Progenitor cell of endocrine pancreas (in vitro differentiated cells): ENCODE measurements at regions not wholly inside any gene's neighbourhood (a gene's known extent, or its start where the extent isn't known, plus 50 kb on each side); places are given as distances from the start of the nearest gene placed in this dataset.
"Not testable (repeated sequence)": the region's sequence is repeated elsewhere in the genome, so short reads cannot be mapped to it uniquely, and the experiment has no call there.

Source experiments
- DNase-seq: peaks from one replicate; pipeline ENCODE4 v3.0.0; 2021; ENCODE audit warnings: low spot score; ENCODE audit not compliant: unreplicated experiment
- H3K27ac Mint-ChIP-seq: 2 replicates; pipeline ENCODE4 v1.8.0; 2021; ENCODE audit warnings: mild to moderate bottlenecking, moderate library complexity, mixed read lengths
- H3K27me3 Mint-ChIP-seq: 2 replicates; pipeline ENCODE4 v1.8.0; 2021; ENCODE audit warnings: mixed read lengths
- H3K36me3 Mint-ChIP-seq: 2 replicates; pipeline ENCODE4 v1.8.0; 2022; ENCODE audit warnings: mixed read lengths; ENCODE audit not compliant: insufficient read depth
- H3K4me1 Mint-ChIP-seq: 2 replicates; pipeline ENCODE4 v1.8.0; 2021; ENCODE audit warnings: low read depth, mixed read lengths
- H3K4me3 Mint-ChIP-seq: 2 replicates; pipeline ENCODE4 v1.8.0; 2021; ENCODE audit warnings: low read depth, mild to moderate bottlenecking, moderate library complexity, mixed read lengths
- H3K9me3 Mint-ChIP-seq: 2 replicates; pipeline ENCODE4 v1.8.0; 2021; ENCODE audit warnings: low read depth, mixed read lengths
- TF ChIP-seq, protein P1 (sequence below): fragments of 200-600 bp; sonication (generic); IDR thresholded peaks from one replicate; pipeline ENCODE4 v1.5.0; 2021; ENCODE audit warnings: antibody characterized with exemption, mild to moderate bottlenecking; ENCODE audit not compliant: unreplicated experiment

DNA sequence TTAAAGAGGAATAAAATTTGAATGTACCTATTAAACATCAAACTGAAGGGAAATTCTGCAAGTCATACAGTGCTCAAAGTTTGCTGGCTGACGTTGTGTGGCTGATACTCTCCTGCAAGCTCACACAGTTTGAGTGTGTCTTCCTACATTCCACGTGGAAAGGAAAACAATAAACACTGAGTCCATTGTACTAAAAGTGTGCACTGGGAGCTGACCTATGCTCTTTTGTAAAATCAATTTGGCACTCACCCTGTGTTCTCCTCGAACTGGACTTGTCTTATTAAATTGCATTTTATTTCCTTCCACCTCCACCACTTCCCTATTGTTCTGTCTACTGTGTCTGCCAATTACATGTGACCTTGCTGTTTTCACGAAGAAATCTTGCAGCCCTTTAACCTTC, 458.0 kb downstream of the CPS1 start:
- no peak overlapping the region for H3K4me3 Mint-ChIP-seq
- no peak for DNase-seq
- TF ChIP-seq, protein P1, sequence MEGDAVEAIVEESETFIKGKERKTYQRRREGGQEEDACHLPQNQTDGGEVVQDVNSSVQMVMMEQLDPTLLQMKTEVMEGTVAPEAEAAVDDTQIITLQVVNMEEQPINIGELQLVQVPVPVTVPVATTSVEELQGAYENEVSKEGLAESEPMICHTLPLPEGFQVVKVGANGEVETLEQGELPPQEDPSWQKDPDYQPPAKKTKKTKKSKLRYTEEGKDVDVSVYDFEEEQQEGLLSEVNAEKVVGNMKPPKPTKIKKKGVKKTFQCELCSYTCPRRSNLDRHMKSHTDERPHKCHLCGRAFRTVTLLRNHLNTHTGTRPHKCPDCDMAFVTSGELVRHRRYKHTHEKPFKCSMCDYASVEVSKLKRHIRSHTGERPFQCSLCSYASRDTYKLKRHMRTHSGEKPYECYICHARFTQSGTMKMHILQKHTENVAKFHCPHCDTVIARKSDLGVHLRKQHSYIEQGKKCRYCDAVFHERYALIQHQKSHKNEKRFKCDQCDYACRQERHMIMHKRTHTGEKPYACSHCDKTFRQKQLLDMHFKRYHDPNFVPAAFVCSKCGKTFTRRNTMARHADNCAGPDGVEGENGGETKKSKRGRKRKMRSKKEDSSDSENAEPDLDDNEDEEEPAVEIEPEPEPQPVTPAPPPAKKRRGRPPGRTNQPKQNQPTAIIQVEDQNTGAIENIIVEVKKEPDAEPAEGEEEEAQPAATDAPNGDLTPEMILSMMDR, result no peak
- peaks cover 5% of the 10 kb centered on the region for H3K36me3 Mint-ChIP-seq
- no peaks in the 10 kb centered on the region for H3K27me3 Mint-ChIP-seq
- H3K4me1 Mint-ChIP-seq, result peaks cover 22% of the 10 kb centered on the region
- peak overlapping the region; percentile 79 for H3K27ac Mint-ChIP-seq
- H3K9me3 Mint-ChIP-seq, result peaks cover 9% of the 10 kb centered on the region

DNA sequence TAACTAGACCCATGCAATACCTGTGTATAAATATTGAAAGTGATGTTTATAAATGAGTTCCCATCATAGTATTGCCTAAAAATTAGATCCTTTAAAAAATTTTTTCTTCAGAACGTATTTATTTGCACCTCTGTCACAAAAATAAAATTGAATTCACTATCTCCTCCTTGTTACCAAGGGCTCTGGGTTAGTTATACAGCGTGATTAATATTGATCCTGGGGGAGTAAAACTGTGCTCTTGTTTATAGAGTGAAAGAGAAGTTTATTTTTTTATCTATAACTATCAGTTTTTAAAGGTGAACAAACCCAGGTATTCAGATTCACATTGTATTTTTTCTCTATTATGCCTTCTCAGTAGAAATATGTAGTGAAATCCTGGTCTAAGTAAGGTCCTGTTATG, 458.5 kb downstream of the CPS1 start:
- Mint-ChIP-seq H3K36me3 (peaks cover 5% of the 10 kb centered on the region), H3K9me3 (peaks cover 12% of the 10 kb centered on the region), H3K4me1 (peaks cover 22% of the 10 kb centered on the region), H3K27ac (no peak overlapping the region), H3K4me3 (no peak overlapping the region), H3K27me3 (no peaks in the 10 kb centered on the region)
- no peak for DNase-seq
- TF ChIP-seq, protein P1, result no peak

DNA sequence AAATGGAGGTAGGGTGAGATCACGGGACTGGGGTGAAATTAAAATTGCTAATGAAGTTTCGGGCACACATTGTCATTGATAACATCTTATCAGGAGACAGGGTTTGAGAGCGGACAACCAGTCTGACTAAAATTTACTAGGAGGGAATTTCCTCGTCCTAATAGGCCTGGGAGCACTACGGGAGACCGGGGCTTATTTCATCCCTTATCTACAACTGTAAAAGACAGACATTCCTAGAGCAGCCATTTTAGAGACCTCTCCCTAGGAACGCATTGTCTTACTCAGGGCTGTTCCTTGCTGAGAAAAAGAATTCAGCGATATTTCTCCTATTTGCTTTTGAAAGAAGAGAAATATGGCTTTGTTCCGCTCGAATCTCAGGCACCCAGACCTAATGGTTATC, 468.7 kb downstream of the CPS1 start:
- not testable (repeated sequence) for DNase-seq, H3K27ac Mint-ChIP-seq, H3K4me1 Mint-ChIP-seq, H3K4me3 Mint-ChIP-seq, H3K27me3 Mint-ChIP-seq
- Mint-ChIP-seq H3K9me3 (peaks cover 50% of the 10 kb centered on the region), H3K36me3 (peaks cover 21% of the 10 kb centered on the region)

DNA sequence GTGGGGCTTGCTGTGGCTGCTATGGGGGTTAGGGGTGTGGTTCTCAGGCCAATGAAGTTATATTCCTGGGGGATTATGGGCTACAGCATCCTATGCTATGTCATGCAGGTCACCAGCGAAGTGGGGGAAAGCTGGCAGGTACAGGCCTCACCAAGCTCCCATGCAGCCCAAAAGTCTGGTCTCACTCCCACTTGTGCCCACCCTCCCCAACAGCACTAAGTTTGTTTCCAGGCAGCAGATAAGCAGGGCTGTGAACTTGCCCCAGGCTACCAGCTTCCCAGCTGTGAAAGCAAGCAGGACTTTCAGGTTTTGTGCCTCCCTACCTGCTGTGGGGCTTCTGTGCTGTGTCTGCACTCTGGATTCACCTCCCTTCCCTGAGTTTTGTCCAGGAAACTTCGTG, 469.7 kb downstream of the CPS1 start:
- Mint-ChIP-seq H3K4me1 (peaks cover 1% of the 10 kb centered on the region), H3K9me3 (peaks cover 43% of the 10 kb centered on the region), H3K36me3 (peaks cover 19% of the 10 kb centered on the region), H3K27ac (no peak overlapping the region), H3K4me3 (no peak overlapping the region), H3K27me3 (no peaks in the 10 kb centered on the region)
- TF ChIP-seq, protein P1, result no peak
- DNase-seq, result no peak

DNA sequence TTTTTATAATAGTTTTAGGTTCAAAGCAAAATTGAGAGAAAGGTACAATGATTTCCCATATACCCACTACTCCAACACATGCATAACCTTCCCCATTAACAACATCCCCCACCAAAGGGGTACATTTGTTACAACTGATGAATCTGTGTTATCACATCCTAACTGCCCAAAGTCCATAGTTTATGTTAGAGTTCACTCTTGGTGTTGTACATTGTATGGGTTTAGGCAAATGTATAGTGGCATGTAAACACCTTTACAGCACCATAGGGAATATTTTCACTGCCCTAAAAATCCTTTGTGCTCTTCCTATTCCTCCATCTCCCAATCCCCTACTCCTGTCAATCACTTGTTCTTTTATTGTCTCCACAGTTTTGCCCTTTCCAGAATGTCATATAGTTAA, 471.6 kb downstream of the CPS1 start:
- H3K4me3 Mint-ChIP-seq, result no peak overlapping the region

DNA sequence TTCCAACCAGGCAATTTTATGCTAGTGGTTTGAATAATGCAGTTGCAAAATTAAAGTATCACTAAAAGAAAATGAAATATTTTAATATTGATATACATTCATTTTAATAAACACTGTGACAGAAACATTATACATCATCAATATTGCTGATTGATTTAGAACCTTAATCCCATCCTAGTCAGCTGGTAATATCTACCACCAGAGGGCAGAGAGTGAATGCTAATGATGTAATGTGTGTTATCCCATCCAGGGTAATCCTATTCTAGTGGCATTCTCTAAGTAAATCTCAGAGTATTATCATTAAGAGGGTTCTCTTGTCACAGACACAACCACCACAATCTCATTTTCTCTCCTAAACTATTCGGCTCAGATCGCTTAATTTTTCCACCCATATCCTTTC, 477.4 kb downstream of the CPS1 start:
- Mint-ChIP-seq H3K9me3 (peaks cover 3% of the 10 kb centered on the region), H3K4me3 (no peak overlapping the region), H3K4me1 (peaks cover 20% of the 10 kb centered on the region), H3K36me3 (no peaks in the 10 kb centered on the region), H3K27ac (no peak overlapping the region), H3K27me3 (no peaks in the 10 kb centered on the region)
- TF ChIP-seq, protein P1, result peak; percentile 61
- no peak for DNase-seq

More for the DNA sequence above, 471.6 kb downstream of the CPS1 start:
- TF ChIP-seq, protein P1, result no peak
- Mint-ChIP-seq H3K36me3 (peaks cover 16% of the 10 kb centered on the region), H3K27ac (no peak overlapping the region), H3K4me1 (peaks cover 14% of the 10 kb centered on the region), H3K9me3 (peaks cover 30% of the 10 kb centered on the region), H3K27me3 (no peaks in the 10 kb centered on the region)
- DNase-seq, result no peak
